ENCODE measurements at regions not wholly inside any gene's neighbourhood (a gene's known extent, or its start where the extent isn't known, plus 50 kb on each side); places are given as distances from the start of the nearest gene placed in this dataset.

DNA sequence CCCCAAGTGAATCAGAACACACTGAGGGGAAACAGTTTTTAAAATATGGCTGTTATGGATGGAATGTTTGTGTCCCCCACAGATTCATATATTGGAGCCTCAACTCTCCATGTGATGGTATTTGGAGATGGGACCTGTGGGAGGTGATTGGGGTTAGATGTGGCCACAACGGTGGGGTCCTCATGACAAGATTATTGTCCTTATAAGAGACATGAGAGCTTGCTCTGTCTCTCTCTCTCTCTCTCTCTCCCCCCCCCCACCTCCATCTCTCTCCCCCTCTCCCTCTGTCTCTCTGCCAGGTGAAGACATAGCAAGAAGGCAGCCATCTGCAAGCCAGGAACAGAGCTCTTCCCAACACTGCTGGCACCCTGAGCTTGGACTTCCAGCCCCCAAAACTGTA lies 315.8 kb upstream of the MGMT start:
- TF ChIP-seq ZNF12 (CRISPR knock-in tag; IDR thresholded peaks at IDR 0.05), result no peak
- TF ChIP-seq, protein P1, sequence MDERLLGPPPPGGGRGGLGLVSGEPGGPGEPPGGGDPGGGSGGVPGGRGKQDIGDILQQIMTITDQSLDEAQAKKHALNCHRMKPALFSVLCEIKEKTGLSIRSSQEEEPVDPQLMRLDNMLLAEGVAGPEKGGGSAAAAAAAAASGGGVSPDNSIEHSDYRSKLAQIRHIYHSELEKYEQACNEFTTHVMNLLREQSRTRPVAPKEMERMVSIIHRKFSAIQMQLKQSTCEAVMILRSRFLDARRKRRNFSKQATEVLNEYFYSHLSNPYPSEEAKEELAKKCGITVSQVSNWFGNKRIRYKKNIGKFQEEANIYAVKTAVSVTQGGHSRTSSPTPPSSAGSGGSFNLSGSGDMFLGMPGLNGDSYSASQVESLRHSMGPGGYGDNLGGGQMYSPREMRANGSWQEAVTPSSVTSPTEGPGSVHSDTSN (CRISPR knock-in tag; IDR thresholded peaks at IDR 0.05; ENCODE audit: low read depth), result no peak
- TF ChIP-seq, protein P1 (tag; conservative IDR thresholded peaks at IDR 0.05; ENCODE audit: low read depth), result no peak
- TF ChIP-seq CREBBP (IDR thresholded peaks at IDR 0.05; ENCODE audit: low read depth, low read length), result no peak
- TF ChIP-seq KLF6 (CRISPR knock-in tag; IDR thresholded peaks at IDR 0.05; ENCODE audit: borderline replicate concordance), result no peak
- TF ChIP-seq, protein P2, sequence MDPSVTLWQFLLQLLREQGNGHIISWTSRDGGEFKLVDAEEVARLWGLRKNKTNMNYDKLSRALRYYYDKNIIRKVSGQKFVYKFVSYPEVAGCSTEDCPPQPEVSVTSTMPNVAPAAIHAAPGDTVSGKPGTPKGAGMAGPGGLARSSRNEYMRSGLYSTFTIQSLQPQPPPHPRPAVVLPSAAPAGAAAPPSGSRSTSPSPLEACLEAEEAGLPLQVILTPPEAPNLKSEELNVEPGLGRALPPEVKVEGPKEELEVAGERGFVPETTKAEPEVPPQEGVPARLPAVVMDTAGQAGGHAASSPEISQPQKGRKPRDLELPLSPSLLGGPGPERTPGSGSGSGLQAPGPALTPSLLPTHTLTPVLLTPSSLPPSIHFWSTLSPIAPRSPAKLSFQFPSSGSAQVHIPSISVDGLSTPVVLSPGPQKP (CRISPR knock-in tag; IDR thresholded peaks at IDR 0.05), result no peak

Data from K562 (cell line).